ENCODE measurements at regions not wholly inside any gene's neighbourhood (a gene's known extent, or its start where the extent isn't known, plus 50 kb on each side); places are given as distances from the start of the nearest gene placed in this dataset.

- Mint-ChIP-seq H3K9me3 (no peaks in the 10 kb centered on the region), H3K36me3 (ENCODE audit: low read depth) (no peaks in the 10 kb centered on the region), H3K27me3 (ENCODE audit: insufficient read depth) (peaks cover 5% of the 10 kb centered on the region), H3K4me1 (peaks cover 4% of the 10 kb centered on the region), H3K4me3 (no peak overlapping the region), H3K27ac (no peak overlapping the region)
- Histone ChIP-seq H3K4me3 (ENCODE audit: low read length) (no peak overlapping the region), H3K27me3 (ENCODE audit: control insufficient read depth, insufficient read depth, low read length, poor library complexity, severe bottlenecking) (no peaks in the 10 kb centered on the region), H3K36me3 (ENCODE audit: control insufficient read depth, insufficient read depth, low read length) (no peaks in the 10 kb centered on the region), H3K9ac (ENCODE audit: extremely low read depth, low read length, poor library complexity, severe bottlenecking) (no peak overlapping the region), H3K27ac (ENCODE audit: low read depth, low read length) (no peak overlapping the region), H3K9me3 (ENCODE audit: control insufficient read depth, low read length) (no peaks in the 10 kb centered on the region), H3K4me1 (ENCODE audit: control insufficient read depth, insufficient read depth, low read length) (no peaks in the 10 kb centered on the region)
- DNase-seq = no peak
- 85 to 100% methylated on average over 2 to 3 of the region's 3 CpGs for WGBS, 2 experiments (ENCODE audit: insufficient coverage in 1 of 2, insufficient read length in 1 of 2)
- TF ChIP-seq CTCF (conservative IDR thresholded peaks at IDR 0.05) = no peak
Measured at GRCh38 chr1:204760757-204761156, 75.2 kb upstream of the LRRN2 start.

GRCh38 chr1:204763773-204764427 lies 78.4 kb upstream of the LRRN2 start:
- no peaks in the 10 kb centered on the region for H3K27me3 ChIP-seq (ENCODE audit: control insufficient read depth, insufficient read depth, low read length, poor library complexity, severe bottlenecking)
- H3K4me3 Mint-ChIP-seq = peak overlapping the region; percentile 31
- H3K4me1 ChIP-seq (ENCODE audit: control insufficient read depth, insufficient read depth, low read length) = no peaks in the 10 kb centered on the region
- peak; percentile 98 for TF ChIP-seq CTCF (conservative IDR thresholded peaks at IDR 0.05)
- no peaks in the 10 kb centered on the region for H3K9me3 Mint-ChIP-seq
- no peaks in the 10 kb centered on the region for H3K9me3 ChIP-seq (ENCODE audit: control insufficient read depth, low read length)
- peaks cover 4% of the 10 kb centered on the region for H3K4me1 Mint-ChIP-seq
- H3K27ac ChIP-seq (ENCODE audit: low read depth, low read length) = no peak overlapping the region
- H3K27me3 Mint-ChIP-seq (ENCODE audit: insufficient read depth) = peaks cover 15% of the 10 kb centered on the region
- WGBS, 2 experiments (ENCODE audit: insufficient coverage in 1 of 2, insufficient read length in 1 of 2) = 33 to 49% methylated on average over 7 to 18 of the region's 18 CpGs
- no peak overlapping the region for H3K9ac ChIP-seq (ENCODE audit: extremely low read depth, low read length, poor library complexity, severe bottlenecking)
- no peaks in the 10 kb centered on the region for H3K36me3 Mint-ChIP-seq (ENCODE audit: low read depth)
- H3K4me3 ChIP-seq (ENCODE audit: low read length) = no peak overlapping the region
- H3K36me3 ChIP-seq (ENCODE audit: control insufficient read depth, insufficient read depth, low read length) = no peaks in the 10 kb centered on the region
- DNase-seq = peak; percentile 95
- H3K27ac Mint-ChIP-seq = no peak overlapping the region

- Histone ChIP-seq H3K9ac (ENCODE audit: extremely low read depth, low read length, poor library complexity, severe bottlenecking) (no peak overlapping the region), H3K27me3 (ENCODE audit: control insufficient read depth, insufficient read depth, low read length, poor library complexity, severe bottlenecking) (no peaks in the 10 kb centered on the region), H3K36me3 (ENCODE audit: control insufficient read depth, insufficient read depth, low read length) (no peaks in the 10 kb centered on the region), H3K9me3 (ENCODE audit: control insufficient read depth, low read length) (no peaks in the 10 kb centered on the region), H3K4me1 (ENCODE audit: control insufficient read depth, insufficient read depth, low read length) (no peaks in the 10 kb centered on the region), H3K4me3 (ENCODE audit: low read length) (no peak overlapping the region), H3K27ac (ENCODE audit: low read depth, low read length) (no peak overlapping the region)
- H3K4me3 Mint-ChIP-seq = no peak overlapping the region
- 83% methylated on average over 1 to 2 of the region's 2 CpGs for WGBS, 2 experiments (ENCODE audit: insufficient coverage in 1 of 2, insufficient read length in 1 of 2)
- no peaks in the 10 kb centered on the region for H3K36me3 Mint-ChIP-seq (ENCODE audit: low read depth)
- no peak for DNase-seq
- no peaks in the 10 kb centered on the region for H3K4me1 Mint-ChIP-seq
- no peak overlapping the region for H3K27ac Mint-ChIP-seq
- no peak for TF ChIP-seq CTCF (conservative IDR thresholded peaks at IDR 0.05)
- peaks cover 29% of the 10 kb centered on the region for H3K27me3 Mint-ChIP-seq (ENCODE audit: insufficient read depth)
- H3K9me3 Mint-ChIP-seq = peaks cover 5% of the 10 kb centered on the region
Measured at GRCh38 chr1:204769997-204770396, 84.5 kb upstream of the LRRN2 start.
